Ovary (tissue), 7 donors: ENCODE measurements at regions not wholly inside any gene's neighbourhood (a gene's known extent, or its start where the extent isn't known, plus 50 kb on each side); places are given as distances from the start of the nearest gene placed in this dataset.

ENCODE experiments used
- DNase-seq, 5 donors: peaks; one replicate each; pipeline ENCODE4 v3.0.0-alpha.2; 2019 to 2020
- H3K27ac ChIP-seq, 2 donors: fragments of 200-600 bp; one replicate each; pipeline versions ENCODE4 v1.5.1 to v1.8.0; 2019 to 2022
- H3K27me3 ChIP-seq: fragments of 200-600 bp; one replicate; pipeline ENCODE4 v1.8.0; 2022
- H3K36me3 ChIP-seq: fragments of 200-600 bp; sonication (generic); one replicate; pipeline ENCODE4 v1.5.1; 2019
- H3K4me1 ChIP-seq: one replicate; pipeline ENCODE4 v1.8.1; 2013; ENCODE audit warnings: mild to moderate bottlenecking, moderate library complexity; ENCODE audit not compliant: insufficient read depth
- H3K4me3 ChIP-seq: fragments of 200-600 bp; sonication (generic); one replicate; pipeline ENCODE4 v1.5.1; 2017
- H3K9me3 ChIP-seq, 2 donors: fragments of 200-600 bp in 1 of 2; sonication (generic) in 1 of 2; one replicate each; pipeline versions ENCODE4 v1.5.1 to v1.8.1; 2013 to 2019; ENCODE audit warnings: mild to moderate bottlenecking in 1 of 2, moderate library complexity in 1 of 2
- EP300 ChIP-seq: sonication (generic); formaldehyde crosslinking; IDR thresholded peaks from one replicate; pipeline ENCODE4 v1.6.1; 2017; ENCODE audit warnings: antibody characterized with exemption
- POLR2A ChIP-seq: fragments of 450-650 bp; IDR thresholded peaks from one replicate; pipeline ENCODE4 v1.6.1; 2017; ENCODE audit warnings: antibody characterized with exemption, mild to moderate bottlenecking, moderate library complexity
- WGBS, 3 donors: extraction: QIAGEN DNeasy Blood & Tissue Kit in 1 of 3; methylation state at CpG; one replicate each; pipeline versions ENCODE4 v1.1.5 to v1.1.7; 2013 to 2017; 5-methylcytosine and 5-hydroxymethylcytosine counted together
- intact Hi-C, 4 donors: fragments of 100-400 bp; cut with DNase I; formaldehyde crosslinking; loops; one replicate each; pipeline versions ENCODE4 v1.11.0 to v1.15.1; 2022 to 2023
- TF ChIP-seq, protein P1 (sequence below), 3 donors: fragments of 450-650 bp in 2 of 3; fragments of 200-600 bp in 1 of 3; IDR thresholded peaks; one replicate each; pipeline versions ENCODE4 v1.5.1 to v1.8.0; 2016 to 2022; ENCODE audit warnings: antibody characterized with exemption in 3 of 3, mild to moderate bottlenecking in 1 of 3
- donor health status: DM: no; HTN: no; CAD: no; lungs with moderate emphysema.
- donor health status: DM: no; HTN: no; CAD: no.
- donor health status: Bipolar disorder and iron deficiency.
- donor health status: DM: no; HTN: no; CAD: no.
- donor health status: DM: yes; HTN: yes; CAD: no.

DNA sequence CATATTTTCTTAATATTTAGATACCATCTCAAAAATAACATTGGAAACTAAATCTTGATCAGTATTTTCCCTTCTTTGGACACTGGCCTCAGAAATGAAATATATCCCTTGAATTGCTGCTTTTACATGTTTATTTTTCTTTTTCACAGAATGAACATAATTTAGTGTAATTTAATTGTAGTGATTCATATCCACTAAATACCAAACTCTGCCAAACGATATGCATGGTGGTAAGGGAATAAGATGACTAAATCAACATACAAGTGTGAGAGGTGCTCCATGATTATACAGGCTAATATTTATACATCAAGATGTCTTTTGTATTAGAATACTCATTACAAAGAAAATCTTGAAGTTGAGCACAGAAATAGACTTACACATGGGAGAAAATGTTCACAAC is 216.8 kb upstream of the PACRGL start:
- TF ChIP-seq, protein P1, sequence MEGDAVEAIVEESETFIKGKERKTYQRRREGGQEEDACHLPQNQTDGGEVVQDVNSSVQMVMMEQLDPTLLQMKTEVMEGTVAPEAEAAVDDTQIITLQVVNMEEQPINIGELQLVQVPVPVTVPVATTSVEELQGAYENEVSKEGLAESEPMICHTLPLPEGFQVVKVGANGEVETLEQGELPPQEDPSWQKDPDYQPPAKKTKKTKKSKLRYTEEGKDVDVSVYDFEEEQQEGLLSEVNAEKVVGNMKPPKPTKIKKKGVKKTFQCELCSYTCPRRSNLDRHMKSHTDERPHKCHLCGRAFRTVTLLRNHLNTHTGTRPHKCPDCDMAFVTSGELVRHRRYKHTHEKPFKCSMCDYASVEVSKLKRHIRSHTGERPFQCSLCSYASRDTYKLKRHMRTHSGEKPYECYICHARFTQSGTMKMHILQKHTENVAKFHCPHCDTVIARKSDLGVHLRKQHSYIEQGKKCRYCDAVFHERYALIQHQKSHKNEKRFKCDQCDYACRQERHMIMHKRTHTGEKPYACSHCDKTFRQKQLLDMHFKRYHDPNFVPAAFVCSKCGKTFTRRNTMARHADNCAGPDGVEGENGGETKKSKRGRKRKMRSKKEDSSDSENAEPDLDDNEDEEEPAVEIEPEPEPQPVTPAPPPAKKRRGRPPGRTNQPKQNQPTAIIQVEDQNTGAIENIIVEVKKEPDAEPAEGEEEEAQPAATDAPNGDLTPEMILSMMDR (IDR thresholded peaks at IDR 0.05) = no peak
- no peak for TF ChIP-seq POLR2A
- TF ChIP-seq EP300 = no peak
- H3K9me3 ChIP-seq = no peaks in the 10 kb centered on the region
- DNase-seq = no peak
- H3K27ac ChIP-seq = no peak overlapping the region
- H3K36me3 ChIP-seq = no peaks in the 10 kb centered on the region
- intact Hi-C loops = loop anchor here in 1 of 4 donors (1.0 kb wide), 1 partner anchor 8 kb away; no protein-coding TSS in a partner anchor
- no peak overlapping the region for H3K4me3 ChIP-seq
- no peaks in the 10 kb centered on the region for H3K27me3 ChIP-seq
- 53 to 60% (median 54%) methylated on average over 1 of the region's 1 CpG for WGBS, 3 donors
- peaks cover 2% of the 10 kb centered on the region for H3K4me1 ChIP-seq

DNA sequence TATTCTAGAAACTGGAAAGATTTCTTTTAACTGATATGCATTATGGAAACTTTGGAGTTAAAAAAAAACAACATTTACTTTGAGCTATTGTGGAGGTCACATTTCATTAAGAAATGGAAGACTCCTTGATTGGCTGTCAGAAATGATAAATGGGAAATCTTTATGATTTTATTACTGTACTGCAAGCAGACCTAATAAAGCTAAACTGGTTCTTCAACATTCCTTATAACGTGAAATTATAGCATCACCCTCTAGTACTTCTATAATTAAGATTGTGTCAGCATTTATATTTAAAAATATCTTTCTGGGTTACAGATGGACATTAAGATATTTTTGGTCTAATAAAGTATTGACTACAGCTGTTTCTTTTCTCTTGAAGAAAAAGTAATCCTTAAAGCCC is 213.8 kb upstream of the PACRGL start:
- TF ChIP-seq, protein P1 (IDR thresholded peaks at IDR 0.05) = no peak
- TF ChIP-seq POLR2A = no peak
- TF ChIP-seq EP300 = no peak
- H3K4me1 ChIP-seq = peaks cover 2% of the 10 kb centered on the region
- no peaks in the 10 kb centered on the region for H3K9me3 ChIP-seq
- 64 to 72% (median 66%) methylated on average over 1 of the region's 1 CpG for WGBS, 3 donors
- intact Hi-C loops = no loop called here
- H3K27me3 ChIP-seq = no peaks in the 10 kb centered on the region
- no peaks in the 10 kb centered on the region for H3K36me3 ChIP-seq
- DNase-seq = no peak
- no peak overlapping the region for H3K27ac ChIP-seq
- H3K4me3 ChIP-seq = no peak overlapping the region

DNA sequence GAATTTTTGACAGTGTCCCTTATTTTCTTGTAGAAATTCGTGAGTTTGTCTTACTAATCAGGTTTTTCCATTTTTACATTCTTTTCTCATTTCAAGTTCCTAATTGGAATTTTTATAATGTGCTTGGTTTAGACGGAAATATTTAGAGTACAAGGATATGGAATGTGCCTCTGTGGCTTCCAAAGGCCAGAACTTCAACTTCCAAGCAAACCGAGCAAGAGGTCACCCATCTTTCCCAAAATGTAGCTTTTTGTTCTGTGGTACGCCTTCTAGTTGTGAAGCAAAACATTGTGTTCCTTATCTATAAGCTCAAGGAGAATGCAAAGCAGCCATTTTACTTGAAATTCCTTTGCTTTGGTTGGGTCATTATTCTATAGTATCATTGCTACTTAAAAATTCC is 212.8 kb upstream of the PACRGL start:
- 8 to 30% (median 17%) methylated on average over 4 of the region's 4 CpGs for WGBS, 3 donors
- TF ChIP-seq, protein P1 (IDR thresholded peaks at IDR 0.05) = no peak
- TF ChIP-seq POLR2A (no peak), EP300 (no peak)
- no peaks in the 10 kb centered on the region for H3K9me3 ChIP-seq
- no peak for DNase-seq
- no peak overlapping the region for H3K4me3 ChIP-seq
- H3K27ac ChIP-seq = no peak overlapping the region
- no peaks in the 10 kb centered on the region for H3K27me3 ChIP-seq
- intact Hi-C loops = no loop called here
- peaks cover 2% of the 10 kb centered on the region for H3K4me1 ChIP-seq
- no peaks in the 10 kb centered on the region for H3K36me3 ChIP-seq

DNA sequence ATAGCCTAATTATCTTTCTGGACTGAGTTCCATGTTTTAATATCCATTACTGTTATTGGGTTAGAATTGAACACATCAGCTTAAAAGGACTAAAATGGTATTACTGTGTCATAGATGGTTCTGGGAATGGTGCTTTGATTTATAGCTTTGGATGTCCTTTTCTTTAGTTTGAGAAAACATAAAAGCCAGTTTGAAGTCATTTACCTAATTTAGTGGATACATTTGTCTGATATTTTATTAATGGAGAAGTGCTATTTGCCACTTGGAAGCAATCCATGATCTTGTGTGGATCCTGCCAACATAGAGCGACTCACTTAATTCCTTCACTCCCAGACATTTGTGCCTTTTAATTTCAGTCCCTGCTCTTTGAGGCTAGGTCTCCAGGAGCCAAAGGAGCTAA is 212.4 kb upstream of the PACRGL start:
- DNase-seq = no peak
- intact Hi-C loops = no loop called here
- no peaks in the 10 kb centered on the region for H3K9me3 ChIP-seq
- H3K27me3 ChIP-seq = no peaks in the 10 kb centered on the region
- 28 to 46% (median 42%) methylated on average over 1 of the region's 1 CpG for whole genome bisulfite sequencing, 3 donors
- no peak overlapping the region for H3K27ac ChIP-seq
- no peaks in the 10 kb centered on the region for H3K36me3 ChIP-seq
- no peak overlapping the region for H3K4me3 ChIP-seq
- TF ChIP-seq, protein P1 (IDR thresholded peaks at IDR 0.05) = no peak
- TF ChIP-seq POLR2A (no peak), EP300 (no peak)
- peaks cover 2% of the 10 kb centered on the region for H3K4me1 ChIP-seq
